AG20443 (cell line): ENCODE measurements at regions not wholly inside any gene's neighbourhood (a gene's known extent, or its start where the extent isn't known, plus 50 kb on each side); places are given as distances from the start of the nearest gene placed in this dataset.
A peak's percentile ranks its signal among the peaks of the same experiment; 100 is the strongest.
"Not testable (repeated sequence)": the region's sequence is repeated elsewhere in the genome, so short reads cannot be mapped to it uniquely, and the experiment has no call there.

Experiments used
- DNase-seq: peaks from one replicate; pipeline ENCODE4 v3.0.0; 2012; ENCODE audit warnings: low spot score, mixed read lengths

DNA sequence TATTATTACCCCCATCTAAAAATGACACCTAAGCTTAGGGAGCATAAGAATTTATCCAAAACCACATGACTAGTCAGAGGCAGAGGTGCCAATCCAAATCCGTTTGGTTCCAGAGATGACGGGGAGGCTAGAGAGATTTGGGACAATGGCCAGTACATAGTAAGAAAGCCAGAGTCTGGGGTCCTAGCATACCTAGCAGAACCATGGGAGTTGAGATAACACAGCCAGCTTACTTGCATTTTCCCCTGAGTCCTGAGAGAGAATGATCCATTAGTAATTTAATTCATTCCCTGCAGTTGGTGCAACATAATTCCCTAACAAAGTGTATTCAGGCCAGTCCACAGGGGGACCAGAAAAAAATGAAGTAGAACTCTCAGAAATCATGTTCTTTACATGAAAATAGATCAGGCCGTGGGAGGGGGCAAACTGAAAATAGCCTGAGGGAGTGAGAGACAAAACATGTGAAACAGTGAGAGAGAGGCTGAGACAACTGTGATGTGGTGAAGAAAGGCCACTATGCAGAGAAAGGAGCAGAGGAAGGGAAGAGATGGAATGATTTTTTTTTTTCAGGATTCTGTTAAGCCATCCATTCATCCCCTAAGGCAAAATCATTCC lies 243.3 kb downstream of the BRINP2 start:
- no peak for DNase-seq

DNA sequence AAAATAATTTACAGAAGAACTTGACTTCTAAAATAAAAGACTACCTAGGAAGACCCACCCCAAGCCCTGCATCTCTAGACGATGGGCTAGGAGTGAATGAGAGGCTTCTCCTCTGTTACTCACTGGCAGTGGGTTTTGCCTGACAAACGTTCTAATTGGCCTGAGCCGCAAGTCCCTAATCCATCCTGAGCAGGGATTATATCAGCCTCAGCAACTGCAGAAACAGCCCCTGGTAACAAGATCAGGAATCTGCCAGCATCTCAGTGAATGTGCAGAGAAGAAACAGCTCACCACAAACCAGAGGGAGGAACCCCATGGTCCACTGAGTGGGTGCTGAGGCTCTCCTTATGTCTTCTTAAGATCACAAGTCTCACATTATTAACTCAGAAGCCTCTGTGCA lies 240.6 kb downstream of the BRINP2 start:
- DNase-seq = no peak

DNA sequence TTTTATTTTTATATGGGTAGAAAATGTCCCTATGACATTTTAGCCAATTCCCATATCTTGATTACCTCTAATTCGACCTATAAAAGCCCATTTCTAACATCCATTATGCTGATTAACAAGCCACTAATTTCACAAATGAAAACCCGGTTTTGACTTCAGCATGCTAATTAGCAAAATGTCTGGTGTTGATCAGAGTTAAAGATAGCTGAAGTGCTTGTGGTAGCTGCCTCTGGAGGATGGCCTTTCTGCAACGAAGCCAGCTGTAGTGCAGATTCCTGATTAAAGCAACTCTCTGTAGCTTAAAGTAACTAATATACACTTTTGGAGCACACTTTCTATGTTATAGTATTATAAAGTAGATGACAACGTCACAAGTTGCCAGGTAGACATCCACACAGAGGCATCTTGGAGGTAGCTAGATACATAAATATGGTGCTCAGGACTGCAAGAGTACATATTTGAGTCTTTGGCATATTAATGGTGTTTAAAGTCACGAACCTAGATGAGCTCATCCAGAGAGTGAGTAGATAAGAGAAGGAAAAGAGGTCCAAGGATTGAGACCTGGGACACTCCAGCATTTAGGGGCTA lies 239.5 kb downstream of the BRINP2 start:
- DNase-seq = no peak

DNA sequence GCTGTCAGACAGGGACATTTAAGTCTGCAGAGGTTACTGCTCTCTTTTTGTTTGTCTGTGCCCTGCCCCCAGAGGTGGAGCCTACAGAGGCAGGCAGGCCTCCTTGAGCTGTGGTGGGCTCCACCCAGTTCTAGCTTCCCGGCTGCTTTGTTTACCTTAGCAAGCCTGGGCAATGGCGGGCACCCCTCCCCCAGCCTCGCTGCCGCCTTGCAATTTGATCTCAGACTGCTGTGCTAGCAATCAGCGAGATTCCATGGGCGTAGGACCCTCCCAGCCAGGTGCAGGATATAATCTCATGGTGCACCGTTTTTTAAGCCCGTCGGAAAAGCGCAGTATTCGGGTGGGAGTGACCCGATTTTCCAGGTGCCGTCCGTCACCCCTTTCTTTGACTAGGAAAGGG lies 235.6 kb downstream of the BRINP2 start:
- not testable (repeated sequence) for DNase-seq

DNA sequence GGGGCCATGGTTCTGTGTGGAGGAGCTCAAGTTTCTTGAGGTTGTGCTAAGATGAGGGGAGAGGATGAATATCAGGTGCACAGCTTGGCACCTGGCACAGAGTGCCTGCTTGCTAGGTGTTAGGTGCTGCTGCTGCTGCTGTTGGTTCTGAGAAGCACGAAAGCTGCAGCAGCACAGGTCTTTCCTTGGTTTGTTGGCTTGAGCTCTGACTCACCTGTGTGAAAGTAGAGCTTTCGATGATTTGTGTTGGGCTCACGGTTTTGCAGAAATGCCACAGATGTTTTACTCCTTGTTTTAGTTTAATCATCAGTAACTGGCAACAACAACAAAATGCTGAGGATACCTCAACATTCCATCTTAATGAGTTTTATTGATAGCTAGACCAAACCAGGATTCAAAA lies 221.6 kb downstream of the BRINP2 start:
- no peak for DNase-seq

DNA sequence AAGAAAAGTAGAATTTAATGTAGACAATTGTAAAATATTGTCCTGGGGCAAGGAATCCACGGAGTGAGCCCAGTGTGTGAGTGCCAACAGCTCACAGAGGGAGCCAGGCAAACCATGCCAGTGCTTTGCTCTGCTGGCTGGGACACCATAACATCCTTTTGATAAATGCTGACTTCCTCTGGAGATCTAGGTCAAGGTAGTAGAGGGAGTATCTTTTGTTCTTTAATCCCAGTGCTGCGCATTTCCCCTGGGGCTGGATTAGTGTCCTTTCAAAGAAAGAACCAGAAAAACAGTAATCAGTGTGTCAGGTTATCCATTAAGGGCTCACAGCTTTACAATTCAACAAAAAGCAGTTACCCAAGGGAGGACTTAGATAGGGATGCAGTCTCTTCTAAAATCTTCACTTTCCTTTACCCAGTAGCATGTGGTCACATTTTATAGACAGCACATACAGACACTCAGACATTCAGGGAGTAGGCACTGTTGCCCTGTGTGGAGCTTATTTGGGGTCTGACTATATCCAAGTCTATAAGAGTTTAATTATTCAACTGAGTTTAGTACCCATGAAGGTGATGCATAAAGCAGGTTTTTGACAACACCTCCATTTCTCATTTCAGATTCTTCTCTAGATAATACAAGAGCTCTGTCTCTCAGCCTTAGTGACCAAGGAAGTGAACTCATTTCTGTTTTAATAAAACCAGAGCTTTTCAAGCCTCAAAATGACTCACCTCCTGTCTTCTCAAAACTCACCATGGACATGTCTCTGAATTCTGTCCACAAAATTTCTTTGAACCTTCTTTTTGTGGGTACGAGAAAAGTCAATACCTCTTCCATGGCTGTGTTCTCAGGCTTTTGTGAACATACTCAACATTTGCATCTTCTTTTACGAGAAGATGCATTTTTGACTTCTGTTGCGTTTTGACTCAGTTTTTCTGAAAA lies 215.3 kb downstream of the BRINP2 start:
- no peak for DNase-seq

DNA sequence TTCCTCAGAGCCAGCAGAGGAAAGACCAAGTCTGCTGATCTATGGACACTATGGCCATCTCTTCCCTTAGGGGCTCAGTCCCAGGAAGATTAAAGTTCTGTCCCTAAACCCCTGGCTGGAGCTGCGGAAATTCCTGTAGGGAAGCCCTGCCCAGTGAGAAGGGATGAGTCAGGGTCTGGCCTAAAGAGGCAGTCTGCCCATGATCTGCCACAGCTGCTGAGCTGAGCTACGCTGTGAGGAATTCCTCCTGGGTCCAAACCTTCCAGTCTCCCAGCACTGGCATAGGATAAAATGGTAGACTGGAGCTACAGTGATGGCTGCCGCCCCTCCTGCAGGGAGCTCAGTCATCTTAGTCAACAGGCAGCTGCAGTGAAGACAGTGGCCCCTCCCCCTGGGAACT lies 213.7 kb downstream of the BRINP2 start:
- DNase-seq = peak; percentile 19

DNA sequence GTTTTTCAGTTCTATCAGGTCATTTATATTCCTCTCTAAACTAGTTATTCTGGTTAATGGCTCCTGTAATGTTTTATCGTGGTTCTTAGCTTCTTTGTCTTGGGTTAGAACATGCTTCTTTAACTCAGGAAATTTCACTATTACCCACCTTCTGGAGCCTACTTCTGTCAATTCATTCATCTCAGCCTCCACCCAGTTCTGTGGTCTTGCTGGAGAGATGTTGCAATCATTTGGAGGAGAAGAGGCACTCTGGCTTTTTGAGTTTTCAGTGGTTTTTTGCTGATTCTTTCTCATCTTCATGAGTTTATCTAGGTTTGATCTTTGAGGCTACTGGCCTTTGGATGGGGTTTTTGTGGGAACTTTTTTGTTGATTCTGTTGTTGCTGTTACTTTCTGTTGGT lies 213.0 kb downstream of the BRINP2 start:
- no peak for DNase-seq

DNA sequence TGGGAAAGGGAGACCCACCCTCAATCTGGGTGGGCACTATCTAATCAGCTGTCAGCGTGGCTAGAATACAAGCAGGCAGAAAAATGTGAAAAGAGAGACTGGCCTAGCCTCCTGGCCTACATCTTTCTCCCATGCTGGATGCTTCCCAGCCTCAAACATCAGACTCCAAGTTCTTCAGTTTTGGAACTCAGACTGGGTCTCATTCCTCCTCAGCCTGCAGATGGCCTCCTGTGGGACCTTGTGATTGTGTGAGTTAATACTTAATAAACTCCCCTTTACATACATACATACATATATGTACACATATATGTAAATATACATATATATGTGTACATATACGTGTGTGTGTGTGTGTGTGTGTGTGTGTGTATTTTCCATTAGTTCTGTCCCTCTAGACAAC lies 207.1 kb downstream of the BRINP2 start:
- no peak for DNase-seq

DNA sequence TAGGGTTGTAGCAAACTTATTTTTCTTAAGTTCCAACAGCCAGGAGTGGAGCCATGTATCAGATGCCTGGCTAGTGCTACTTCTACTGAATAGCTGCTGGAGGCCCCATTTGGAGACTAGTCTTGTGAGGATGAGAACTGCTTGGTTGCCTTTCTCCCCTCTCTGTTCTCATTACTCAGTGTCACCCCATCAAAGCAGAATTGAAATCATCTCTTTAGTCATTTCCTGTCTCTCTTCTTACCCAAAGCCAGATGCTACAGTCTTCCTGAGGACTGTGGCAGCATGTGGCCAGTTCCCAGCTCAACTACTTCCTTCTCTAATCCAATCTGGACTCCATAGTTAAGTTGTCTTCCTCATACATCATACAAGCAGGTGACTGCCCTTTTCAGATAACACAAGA lies 197.5 kb downstream of the BRINP2 start:
- no peak for DNase-seq

DNA sequence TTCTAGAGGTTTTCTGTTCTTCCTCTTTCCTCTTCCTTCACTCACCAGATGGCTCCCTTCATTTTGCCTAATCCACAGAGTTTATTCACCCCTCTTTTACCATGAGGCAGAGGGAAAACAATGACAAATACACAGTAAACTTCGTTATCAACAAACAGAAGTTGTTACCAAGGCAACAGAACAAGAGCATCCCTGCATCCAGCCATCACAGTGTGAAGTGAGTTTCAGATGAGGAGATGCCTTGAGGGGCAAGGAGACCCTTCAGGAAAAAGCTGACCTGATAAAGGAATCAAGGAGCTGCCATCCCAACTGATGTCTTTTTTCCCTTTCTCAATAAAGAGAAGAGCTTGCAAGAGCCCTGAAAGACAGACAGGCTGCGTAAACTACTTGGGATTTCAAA lies 195.3 kb downstream of the BRINP2 start:
- DNase-seq = no peak

DNA sequence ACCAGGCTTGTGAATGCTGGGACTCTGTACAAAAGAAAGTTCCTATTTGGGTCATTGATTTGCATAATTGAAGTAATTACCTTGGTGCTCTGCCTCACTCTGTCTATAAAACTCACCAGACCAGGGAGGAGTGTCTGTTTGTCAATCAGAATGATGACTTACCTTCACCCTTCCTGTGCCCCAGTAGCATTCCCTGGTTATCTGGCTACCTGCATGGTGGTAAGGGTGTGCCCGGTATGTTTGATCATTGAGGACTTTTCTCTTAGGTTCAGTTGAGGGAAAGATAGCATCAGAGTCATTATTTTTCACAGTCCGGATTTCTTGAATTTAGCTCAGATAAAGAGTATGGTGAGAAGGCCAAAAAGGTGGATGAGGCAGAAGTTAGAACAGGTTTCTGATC lies 190.0 kb downstream of the BRINP2 start:
- DNase-seq = no peak

DNA sequence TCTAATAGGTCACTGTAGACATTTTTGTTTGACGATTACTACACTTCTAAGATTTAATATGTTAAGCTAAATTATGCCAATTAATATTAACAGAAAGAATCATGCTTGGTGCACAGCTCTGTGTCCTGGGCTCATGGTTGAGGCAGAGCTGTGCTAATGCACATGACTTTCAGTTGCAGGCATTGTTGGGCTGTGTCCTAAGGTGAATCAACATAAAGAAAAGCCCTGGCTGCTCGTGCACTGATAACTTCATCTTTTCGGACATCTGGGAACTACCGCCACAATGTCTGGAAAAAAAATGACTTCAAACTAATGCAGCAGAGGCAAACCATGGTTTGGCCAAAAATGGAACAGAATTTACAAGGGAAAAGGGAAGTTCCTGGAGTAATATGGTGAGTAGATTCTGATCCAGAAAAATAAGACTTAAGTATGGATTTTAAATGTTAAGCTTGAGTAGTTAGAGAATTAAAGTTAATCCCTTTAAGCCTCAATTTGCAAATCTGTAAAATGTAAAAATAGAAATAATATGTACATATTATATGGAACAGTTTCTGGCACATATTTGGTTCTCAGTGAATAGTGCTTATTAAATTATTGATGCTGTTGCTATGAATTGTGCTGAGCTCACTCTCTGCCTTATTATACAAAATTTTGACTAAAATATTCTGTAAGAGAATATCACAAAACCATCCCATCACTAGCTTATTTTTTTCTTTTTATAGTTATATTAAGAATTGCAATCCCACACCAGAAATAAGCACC lies 186.1 kb downstream of the BRINP2 start:
- DNase-seq = no peak

DNA sequence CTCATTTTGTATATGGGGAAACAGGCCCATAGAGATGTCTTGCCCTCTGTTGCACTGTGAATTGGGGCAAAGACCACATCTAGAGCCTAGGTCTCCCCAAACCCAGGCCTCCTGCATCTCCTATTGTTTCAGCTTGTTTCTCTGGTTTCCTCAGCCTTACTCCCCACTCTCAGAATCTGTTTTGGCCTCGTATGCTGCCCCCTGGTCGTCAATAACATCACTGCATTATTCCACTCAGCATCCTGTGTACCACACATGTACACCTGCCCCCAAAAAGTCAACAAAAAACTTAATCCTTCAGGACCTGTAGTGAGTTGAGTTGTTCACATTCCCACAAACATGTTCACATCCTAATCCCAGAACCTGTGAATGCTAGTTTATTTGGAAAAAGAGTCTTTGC lies 184.8 kb downstream of the BRINP2 start:
- peak; percentile 63 for DNase-seq

DNA sequence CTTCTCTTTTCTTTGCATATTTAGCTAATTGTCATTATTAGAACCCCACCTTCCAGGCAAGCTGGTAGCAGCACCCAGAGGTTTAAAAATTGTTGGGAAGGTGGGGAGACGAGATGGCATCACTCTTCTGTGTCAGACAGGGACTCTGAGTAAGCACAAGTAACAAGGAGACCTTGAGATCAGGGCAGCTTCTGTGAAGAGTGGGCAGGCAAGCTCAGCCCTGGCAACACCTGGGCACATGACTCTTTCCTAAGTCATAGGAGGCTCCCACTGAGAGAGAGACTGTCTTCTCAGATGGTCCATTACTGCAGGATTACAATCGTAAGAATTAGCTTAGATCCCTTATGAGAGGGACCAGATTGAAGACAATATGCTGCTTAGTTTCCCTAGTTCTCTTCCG lies 183.5 kb downstream of the BRINP2 start:
- DNase-seq = no peak

DNA sequence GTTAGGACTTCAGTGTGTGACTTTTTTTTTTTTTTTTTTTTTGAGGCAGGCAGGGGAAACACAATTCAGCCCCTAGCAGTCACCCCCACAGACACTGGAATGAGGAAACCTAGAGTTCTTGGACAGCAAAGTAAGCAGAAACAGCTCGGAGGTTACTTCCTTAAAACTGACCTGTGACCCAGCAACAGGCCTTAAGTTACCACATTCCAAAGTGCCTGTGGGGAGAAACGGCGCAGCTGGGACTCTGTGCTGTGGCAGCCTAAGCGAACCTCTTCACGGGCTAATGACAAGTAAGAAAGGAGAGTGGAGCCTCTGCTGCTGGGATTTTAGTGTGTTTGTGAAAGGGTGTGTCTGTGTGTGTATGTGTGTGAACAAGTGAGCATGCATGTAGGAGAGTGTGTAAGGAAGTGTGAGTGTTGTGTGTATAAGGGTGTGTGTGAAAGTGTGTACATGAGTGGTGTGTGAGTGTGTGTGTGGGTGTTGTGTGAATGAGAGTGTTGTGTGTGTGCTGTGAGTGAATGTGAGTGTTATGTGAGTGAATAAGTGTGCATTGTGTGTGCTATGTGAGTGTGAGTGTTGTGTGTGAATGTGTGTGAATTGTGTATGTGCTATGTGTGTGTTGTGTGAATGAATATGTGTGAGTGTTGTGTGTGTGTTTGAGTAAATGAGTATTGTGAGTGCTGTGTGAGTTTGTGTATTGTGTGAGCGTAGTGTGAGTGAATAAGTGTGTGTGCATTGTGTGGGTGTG lies 180.8 kb downstream of the BRINP2 start:
- no peak for DNase-seq

DNA sequence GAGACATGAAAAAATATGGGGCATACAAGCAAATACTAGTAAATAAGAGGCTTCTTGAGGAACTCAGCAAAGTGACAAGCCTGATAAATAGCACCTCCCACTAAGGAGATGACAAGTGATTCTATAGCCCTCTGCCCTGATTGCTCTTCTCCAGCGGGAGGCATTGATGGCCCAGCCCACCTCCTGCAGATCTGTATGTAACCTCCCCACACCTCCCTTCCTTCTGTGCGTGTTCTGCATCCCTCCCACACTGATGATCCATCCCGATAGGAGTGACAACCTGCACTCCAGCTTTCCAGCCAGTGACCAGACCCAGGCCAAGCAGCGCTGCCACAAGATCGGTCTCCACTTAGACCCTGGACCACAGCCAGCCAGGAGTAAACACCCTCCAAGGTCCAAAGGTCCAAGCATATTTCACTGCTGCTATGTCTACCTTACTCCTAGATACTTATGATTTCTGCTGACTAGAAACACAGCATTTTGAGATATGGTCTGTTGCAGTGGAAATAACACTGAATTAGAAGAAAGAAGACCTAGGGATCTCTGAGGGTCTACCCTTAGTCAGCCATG lies 176.1 kb downstream of the BRINP2 start:
- DNase-seq = no peak

DNA sequence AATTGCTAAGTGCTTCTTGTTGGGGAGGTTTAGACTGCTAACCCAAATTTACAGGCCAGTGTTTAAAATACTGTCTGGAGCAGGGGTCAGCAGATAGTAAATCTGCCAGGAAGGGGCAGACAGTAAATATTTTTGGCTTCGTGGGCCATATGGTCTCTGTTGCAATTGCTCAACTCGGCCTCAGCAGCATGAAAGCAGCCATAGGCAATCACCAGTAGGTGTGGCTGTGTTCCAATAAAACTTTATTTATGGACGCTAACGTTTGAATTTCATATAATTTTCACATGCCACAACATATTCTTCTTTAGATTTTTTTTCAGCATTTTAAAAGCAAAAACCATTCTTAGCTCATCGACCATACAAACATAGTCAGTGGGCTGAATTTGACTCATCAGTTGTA lies 172.7 kb downstream of the BRINP2 start:
- DNase-seq = no peak

DNA sequence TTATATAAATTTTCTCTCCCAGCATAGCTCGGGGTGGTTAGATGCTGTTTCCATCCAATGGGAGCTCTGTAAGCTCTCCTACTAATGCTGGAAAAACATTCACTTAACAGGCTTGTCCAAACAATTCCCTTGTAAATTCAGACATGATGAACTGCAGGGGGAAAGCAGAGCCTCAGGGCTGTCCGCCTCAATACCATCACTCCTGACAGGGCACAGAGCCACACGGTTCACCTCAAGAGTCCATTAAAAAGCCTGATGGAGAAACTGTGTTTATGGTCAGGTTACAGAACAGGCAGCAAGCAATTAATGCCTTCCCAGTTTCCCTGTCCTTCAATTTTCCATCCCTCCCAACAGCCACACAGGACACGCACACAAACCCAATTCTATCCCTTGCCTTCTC lies 171.0 kb downstream of the BRINP2 start:
- DNase-seq = no peak

DNA sequence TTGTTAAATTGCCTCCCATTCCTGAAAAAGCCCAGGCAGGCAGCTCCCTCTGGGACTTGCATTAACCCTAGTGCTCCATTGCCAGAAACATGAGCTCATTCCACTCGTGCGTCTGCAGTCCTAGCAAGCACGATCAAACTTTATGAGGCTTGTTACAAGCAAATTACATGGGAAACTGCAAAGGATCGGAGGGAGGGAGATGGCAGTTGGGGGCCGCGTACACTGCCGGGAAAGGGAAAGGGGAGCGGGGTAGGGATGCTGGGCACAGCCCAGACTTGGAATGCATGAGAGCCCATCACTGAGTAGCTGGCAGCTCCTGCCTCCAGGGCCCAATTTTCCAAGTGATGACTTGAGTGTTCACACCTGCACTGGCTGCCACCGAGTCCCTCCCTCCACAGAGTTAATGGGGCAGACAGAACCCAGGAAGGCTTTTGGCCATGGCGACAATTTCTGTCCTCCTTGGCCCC lies 169.9 kb downstream of the BRINP2 start:
- no peak for DNase-seq

DNA sequence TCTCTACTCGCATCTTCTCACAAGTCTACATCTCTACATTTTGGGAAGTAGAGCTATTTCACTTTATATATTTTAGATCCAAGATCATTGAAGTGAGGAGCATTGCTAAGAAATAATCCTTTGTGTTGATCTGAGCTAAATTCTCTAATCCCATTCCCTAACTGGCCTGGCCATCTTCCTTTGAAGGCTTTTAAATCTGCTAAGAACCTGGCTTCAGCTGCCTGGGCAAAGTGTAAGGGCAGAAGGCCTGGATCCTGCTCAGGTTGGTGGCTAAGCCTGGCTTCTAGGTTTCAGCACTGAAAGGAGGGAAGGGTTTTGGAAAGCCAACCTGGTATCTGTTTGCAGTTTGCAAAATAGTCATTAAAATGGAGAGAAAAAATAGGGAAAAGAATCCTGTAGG lies 167.6 kb downstream of the BRINP2 start:
- DNase-seq = no peak
